Left lung (tissue), 4 donors: ENCODE measurements at regions not wholly inside any gene's neighbourhood (a gene's known extent, or its start where the extent isn't known, plus 50 kb on each side); places are given as distances from the start of the nearest gene placed in this dataset.
A peak's percentile ranks its signal among the peaks of the same experiment; 100 is the strongest.

Source experiments
- ATAC-seq: fragments of 200-7000 bp; cut with Tn5 transposase; one replicate; pipeline ENCODE4 v1.9.1; 2020; ENCODE audit warnings: moderate library complexity
- DNase-seq, 4 donors: peaks; one replicate each; pipeline ENCODE4 v3.0.0-alpha.2; 2013 to 2020
- H3K27ac ChIP-seq, 2 donors: fragments of 200-600 bp; sonication (generic) in 1 of 2; one replicate each; pipeline versions ENCODE4 v1.5.0 to v1.8.0; 2020 to 2021
- H3K27me3 ChIP-seq, 2 donors: fragments of 200-600 bp; sonication (generic) in 1 of 2; one replicate each; pipeline versions ENCODE4 v1.5.0 to v1.8.0; 2020 to 2021
- H3K36me3 ChIP-seq, 2 donors: fragments of 200-600 bp; sonication (generic) in 1 of 2; one replicate each; pipeline versions ENCODE4 v1.5.0 to v1.8.0; 2020 to 2021
- H3K4me1 ChIP-seq, 2 donors: fragments of 200-600 bp; one replicate each; pipeline ENCODE4 v1.8.0; 2021
- H3K4me3 ChIP-seq, 2 donors: fragments of 200-600 bp; sonication (generic) in 1 of 2; one replicate each; pipeline versions ENCODE4 v1.5.0 to v1.8.0; 2020 to 2021; ENCODE audit warnings: mild to moderate bottlenecking in 1 of 2
- H3K9me3 ChIP-seq, 2 donors: fragments of 200-600 bp; sonication (generic) in 1 of 2; one replicate each; pipeline versions ENCODE4 v1.5.0 to v1.8.0; 2020 to 2021
- CTCF ChIP-seq, 2 donors: fragments of 200-600 bp; sonication (generic) in 1 of 2; IDR thresholded peaks; one replicate each; pipeline versions ENCODE4 v1.5.0 to v1.8.0; 2021; ENCODE audit warnings: antibody characterized with exemption in 2 of 2
- intact Hi-C, 2 donors: fragments of 100-400 bp; cut with DNase I; formaldehyde crosslinking; loops; one replicate each; pipeline versions ENCODE4 v1.11.2 to v1.14.2; 2022
- donor health status: DM: no; HTN: yes; CAD: no.
- donor health status: DM: no; HTN: no; CAD: no.

GRCh38 chr5:96207420-96207819 is 225.6 kb downstream of the PCSK1 start:
- ATAC-seq = no peak
- Histone ChIP-seq H3K4me1 (no peaks in the 10 kb centered on the region), H3K27ac (no peak overlapping the region), H3K9me3 (peaks cover 3 to 30% of the 10 kb centered on the region in 2 donors), H3K27me3 (no peaks in the 10 kb centered on the region), H3K36me3 (no peaks in the 10 kb centered on the region), H3K4me3 (no peak overlapping the region)
- no peak for TF ChIP-seq CTCF (IDR thresholded peaks at IDR 0.05)
- no peak for DNase-seq
- intact Hi-C loops = no loop called here

- Histone ChIP-seq H3K4me3 (no peak overlapping the region), H3K27ac (no peak overlapping the region), H3K36me3 (no peaks in the 10 kb centered on the region), H3K4me1 (peaks cover 6 to 16% of the 10 kb centered on the region in 2 donors), H3K27me3 (no peaks in the 10 kb centered on the region), H3K9me3 (peaks cover 3 to 18% of the 10 kb centered on the region in 2 donors)
- ATAC-seq = no peak
- intact Hi-C loops = no loop called here
- no peak for DNase-seq
- no peak for TF ChIP-seq CTCF (IDR thresholded peaks at IDR 0.05)
These were observed 229.3 kb downstream of the PCSK1 start for GRCh38 chr5:96203761-96204160.

GRCh38 chr5:96201503-96201902 is 231.5 kb downstream of the PCSK1 start:
- intact Hi-C loops = no loop called here
- Histone ChIP-seq H3K27me3 (no peaks in the 10 kb centered on the region), H3K4me3 (no peak overlapping the region), H3K9me3 (no peaks in the 10 kb centered on the region), H3K27ac (no peak overlapping the region), H3K36me3 (no peaks in the 10 kb centered on the region), H3K4me1 (peaks cover 6 to 21% of the 10 kb centered on the region in 2 donors)
- no peak for TF ChIP-seq CTCF (IDR thresholded peaks at IDR 0.05)
- DNase-seq (no peak), ATAC-seq (no peak)

GRCh38 chr5:96200641-96201040 is 232.4 kb downstream of the PCSK1 start:
- DNase-seq (no peak), ATAC-seq (peak; percentile 63)
- Histone ChIP-seq H3K4me3 (no peak overlapping the region), H3K27me3 (no peaks in the 10 kb centered on the region), H3K27ac (no peak overlapping the region), H3K36me3 (no peaks in the 10 kb centered on the region), H3K4me1 (peaks cover 6 to 21% of the 10 kb centered on the region in 2 donors), H3K9me3 (no peaks in the 10 kb centered on the region)
- TF ChIP-seq CTCF (IDR thresholded peaks at IDR 0.05) = no peak
- intact Hi-C loops = no loop called here

GRCh38 chr5:96199713-96200183 is 233.3 kb downstream of the PCSK1 start:
- Histone ChIP-seq H3K27ac (no peak overlapping the region), H3K4me3 (no peak overlapping the region), H3K9me3 (no peaks in the 10 kb centered on the region), H3K27me3 (no peaks in the 10 kb centered on the region), H3K36me3 (no peaks in the 10 kb centered on the region), H3K4me1 (peaks cover 6 to 21% of the 10 kb centered on the region in 2 donors)
- DNase-seq (no peak), ATAC-seq (peak; percentile 54)
- intact Hi-C loops = no loop called here
- no peak for TF ChIP-seq CTCF (IDR thresholded peaks at IDR 0.05)
